NCI-H748 (cell line): ENCODE measurements at regions not wholly inside any gene's neighbourhood (a gene's known extent, or its start where the extent isn't known, plus 50 kb on each side); places are given as distances from the start of the nearest gene placed in this dataset.

ENCODE experiments used
- DNase-seq: peaks from one replicate; lab custom pipeline; 2025; ENCODE audit not compliant: unreplicated experiment; lab: John Stamatoyannopoulos, UW

- DNase-seq, result no peak
These were observed 52.8 kb downstream of the PPP1R2C start for GRCh38 chrX:42725196-42725595.

GRCh38 chrX:42720209-42720608 lies 57.8 kb downstream of the PPP1R2C start:
- DNase-seq, result no peak

- no peak for DNase-seq
These were observed 62.2 kb downstream of the PPP1R2C start for GRCh38 chrX:42715701-42716262.

GRCh38 chrX:42714981-42715700 lies 62.8 kb downstream of the PPP1R2C start:
- DNase-seq, result peak; percentile 67

- DNase-seq, result no peak
These were observed 67.5 kb downstream of the PPP1R2C start for GRCh38 chrX:42710452-42710851.

- DNase-seq, result no peak
These were observed 69.7 kb downstream of the PPP1R2C start for GRCh38 chrX:42708222-42708621.

GRCh38 chrX:42707742-42708141 lies 70.2 kb downstream of the PPP1R2C start:
- no peak for DNase-seq

- no peak for DNase-seq
These were observed 73.5 kb downstream of the PPP1R2C start for GRCh38 chrX:42704454-42704853.

GRCh38 chrX:42697544-42697943 lies 80.4 kb downstream of the PPP1R2C start:
- no peak for DNase-seq

- no peak for DNase-seq
These were observed 81.3 kb downstream of the PPP1R2C start for GRCh38 chrX:42696536-42697124.

GRCh38 chrX:42695800-42696358 lies 82.1 kb downstream of the PPP1R2C start:
- no peak for DNase-seq

GRCh38 chrX:42694260-42694815 lies 83.6 kb downstream of the PPP1R2C start:
- DNase-seq, result no peak

GRCh38 chrX:42691196-42691595 lies 86.8 kb downstream of the PPP1R2C start:
- no peak for DNase-seq

GRCh38 chrX:42686706-42687105 lies 91.3 kb downstream of the PPP1R2C start:
- DNase-seq, result no peak

GRCh38 chrX:42686296-42686695 lies 91.7 kb downstream of the PPP1R2C start:
- no peak for DNase-seq

- no peak for DNase-seq
These were observed 93.9 kb downstream of the PPP1R2C start for GRCh38 chrX:42684065-42684464.

- no peak for DNase-seq
These were observed 97.3 kb downstream of the PPP1R2C start for GRCh38 chrX:42680666-42681065.

GRCh38 chrX:42678133-42678532 lies 99.8 kb downstream of the PPP1R2C start:
- DNase-seq, result peak; percentile 15

- no peak for DNase-seq
These were observed 104.6 kb downstream of the PPP1R2C start for GRCh38 chrX:42673301-42673810.

GRCh38 chrX:42664680-42665079 lies 113.3 kb downstream of the PPP1R2C start:
- no peak for DNase-seq

GRCh38 chrX:42628471-42628870 lies 149.5 kb downstream of the PPP1R2C start:
- DNase-seq, result no peak

- no peak for DNase-seq
These were observed 150.1 kb downstream of the PPP1R2C start for GRCh38 chrX:42627891-42628290.
